HG02678 (cell line): ENCODE measurements at regions not wholly inside any gene's neighbourhood (a gene's known extent, or its start where the extent isn't known, plus 50 kb on each side); places are given as distances from the start of the nearest gene placed in this dataset.

ENCODE experiments used
- ATAC-seq: cut with Tn5 transposase; IDR thresholded peaks from one replicate; pipeline ENCODE4 v1.9.1; 2021; ENCODE audit warnings: mild to moderate bottlenecking, moderate library complexity; ENCODE audit not compliant: unreplicated experiment

DNA sequence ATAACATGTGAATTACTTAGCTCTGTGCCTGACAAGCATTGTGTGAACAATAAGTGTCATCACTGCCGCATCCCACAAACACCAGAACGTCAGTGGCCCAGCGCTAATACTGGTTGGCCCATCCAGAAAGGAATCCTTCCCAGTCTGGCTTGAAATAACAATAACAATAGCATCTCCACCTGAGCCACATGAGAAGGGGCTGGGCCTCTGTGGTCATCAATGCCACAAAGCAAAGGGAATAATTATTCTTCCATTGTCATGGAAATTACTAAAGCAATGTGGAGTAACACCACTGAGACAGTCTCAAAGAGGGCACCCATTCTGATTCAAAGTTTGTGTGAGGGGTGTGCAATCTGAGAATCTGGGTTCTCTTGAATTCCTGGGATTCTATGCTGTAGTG lies 105.7 kb upstream of the INHBA start:
- no peak for ATAC-seq

DNA sequence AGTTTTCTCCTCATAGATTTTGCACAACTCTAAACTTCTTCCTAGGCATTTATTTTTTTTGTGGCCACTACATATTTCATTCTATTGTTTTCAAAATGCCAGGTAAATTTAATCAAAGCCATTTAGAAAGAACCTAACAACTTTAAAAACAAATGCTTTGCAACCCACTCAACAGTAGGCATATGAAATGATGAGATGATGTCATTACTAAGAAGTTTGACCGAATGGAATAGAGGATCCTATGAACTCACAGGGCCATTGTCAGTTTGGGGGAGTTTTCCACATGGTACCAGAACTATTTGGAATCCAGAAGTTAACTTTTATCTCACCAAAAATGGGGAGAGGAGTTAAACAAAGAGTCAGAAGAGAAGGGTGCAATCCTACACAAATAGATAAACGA lies 100.7 kb upstream of the INHBA start:
- no peak for ATAC-seq

DNA sequence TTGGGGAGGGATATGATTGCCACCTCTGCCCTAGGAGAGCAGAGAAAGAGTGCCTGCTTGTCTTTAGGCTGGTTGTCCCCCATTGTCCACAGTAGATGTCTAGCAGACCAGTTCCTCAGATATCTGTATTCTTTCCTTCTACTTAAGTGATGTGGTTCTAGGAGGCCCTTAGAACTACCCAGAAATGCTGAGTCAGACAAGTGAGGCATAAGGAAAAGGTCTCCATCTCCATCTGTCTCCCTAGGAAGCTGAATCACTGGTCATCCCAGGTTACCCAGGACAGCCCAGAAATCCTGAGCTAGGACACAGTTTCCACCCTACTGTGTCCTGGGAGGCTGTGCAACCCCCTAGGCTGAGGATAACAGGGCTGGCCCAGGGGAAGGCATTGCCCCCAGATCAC lies 93.4 kb upstream of the INHBA start:
- ATAC-seq = no peak

DNA sequence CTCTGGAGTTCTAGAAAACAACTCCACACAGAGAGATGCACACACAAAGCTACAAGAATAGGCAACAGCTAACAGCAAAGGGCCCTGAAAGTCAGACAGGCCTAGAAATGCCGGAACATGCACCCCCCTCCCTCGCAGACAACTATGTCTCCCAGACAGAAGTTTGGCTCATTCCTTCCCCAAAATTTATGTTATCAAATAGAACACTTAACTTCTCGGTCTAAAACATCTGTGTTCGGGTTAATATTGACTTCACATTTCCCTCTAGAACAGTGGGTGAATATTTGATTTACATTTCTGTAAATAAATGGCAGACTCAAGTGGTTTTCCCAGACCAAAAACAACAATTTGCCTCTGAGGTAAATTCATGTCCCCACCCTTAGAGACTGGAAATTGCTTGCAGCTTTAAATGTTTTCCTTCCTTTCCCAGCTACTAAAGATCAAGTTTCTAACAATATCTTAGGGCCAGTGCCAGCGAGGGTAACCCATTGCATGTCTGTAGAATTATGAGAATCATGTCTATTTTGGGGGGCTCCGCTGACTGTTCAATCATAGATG lies 92.5 kb upstream of the INHBA start:
- no peak for ATAC-seq

DNA sequence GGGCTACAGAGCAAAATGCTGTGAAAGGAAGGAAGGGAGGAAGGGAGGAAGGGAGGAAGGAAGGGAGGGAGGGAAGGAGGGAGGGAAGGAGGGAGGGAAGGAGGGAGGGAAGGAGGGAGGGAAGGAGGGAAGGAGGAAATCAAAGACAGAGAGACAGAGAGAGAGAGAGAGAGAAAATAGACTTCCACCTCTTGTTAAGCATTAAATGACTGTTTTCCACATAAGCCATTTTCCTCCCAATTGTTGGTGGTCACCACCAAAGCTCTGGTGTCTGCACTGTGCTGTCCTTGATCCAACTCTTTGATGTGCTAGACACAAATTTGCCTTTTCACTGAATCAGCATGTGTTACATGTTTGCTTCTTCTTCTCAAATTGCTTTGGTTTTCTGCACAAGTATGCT lies 90.7 kb upstream of the INHBA start:
- ATAC-seq = no peak

DNA sequence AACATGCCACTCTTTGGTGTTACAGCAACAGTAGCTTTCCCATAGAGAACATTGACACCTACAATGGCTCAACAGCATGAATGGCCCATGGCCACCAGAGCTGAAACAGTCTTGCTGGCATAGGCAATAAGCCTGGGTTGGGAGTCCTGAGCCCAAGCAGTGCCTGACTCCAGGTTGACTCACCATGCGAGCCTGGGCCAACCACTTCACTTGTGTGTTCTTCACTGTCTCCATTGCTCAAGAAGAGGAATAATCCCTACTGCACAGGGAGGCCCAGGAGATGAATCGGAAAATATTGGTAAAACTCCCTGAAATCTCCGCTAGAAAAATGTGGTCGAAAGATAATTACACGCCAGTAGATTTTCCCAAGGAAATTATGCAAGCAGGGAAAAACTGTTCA lies 89.2 kb upstream of the INHBA start:
- ATAC-seq = no peak

DNA sequence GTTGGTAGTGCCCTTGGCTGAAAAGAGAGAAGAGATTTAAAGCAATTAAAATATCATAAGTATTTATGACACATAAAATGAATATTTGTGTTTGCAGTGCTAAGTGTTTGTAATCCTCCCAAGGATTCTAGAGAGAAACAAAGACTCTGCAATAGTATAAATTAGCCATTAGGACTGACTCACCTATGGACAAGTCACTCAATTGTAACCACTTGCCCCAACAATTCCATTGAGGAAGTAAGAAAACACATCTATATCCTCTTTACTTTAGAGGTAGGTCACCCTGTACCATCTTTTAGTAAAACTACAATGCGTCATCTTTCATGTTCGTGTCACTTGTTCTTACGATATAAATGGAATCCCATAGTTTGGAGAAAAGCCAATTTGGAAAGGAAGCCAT lies 85.7 kb upstream of the INHBA start:
- ATAC-seq = no peak

DNA sequence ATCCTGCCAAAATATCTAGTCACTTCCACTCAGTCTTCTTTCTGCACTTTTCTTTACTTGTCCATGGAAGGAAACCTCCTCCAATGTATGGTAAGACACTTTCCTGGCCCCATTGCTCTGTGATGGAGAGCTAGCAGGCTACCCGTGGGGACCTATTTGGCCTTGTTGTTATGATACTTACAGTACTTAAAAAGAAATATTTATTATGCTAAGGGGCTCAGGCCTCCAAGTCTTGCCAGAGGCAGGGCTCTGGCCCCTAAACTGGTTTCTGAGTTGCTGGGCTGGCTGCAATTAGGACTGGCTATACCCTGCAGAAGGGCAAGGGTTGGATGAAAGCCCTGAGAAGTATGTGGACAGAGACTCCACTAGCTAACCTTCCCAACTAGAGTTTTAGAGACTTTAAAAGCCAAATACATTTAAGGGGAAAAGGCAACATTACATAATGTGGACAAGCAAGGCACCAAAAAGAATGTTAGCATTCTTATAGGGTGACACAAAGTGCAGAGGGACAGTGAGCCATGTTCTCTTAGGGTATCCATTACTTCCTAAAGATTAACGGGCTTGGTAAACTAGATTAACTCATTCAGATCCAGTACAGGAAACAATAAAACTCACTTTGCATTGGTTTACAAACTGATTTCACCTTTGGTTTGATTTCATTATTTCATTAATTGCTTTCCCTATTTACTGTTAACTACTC lies 84.9 kb upstream of the INHBA start:
- no peak for ATAC-seq

DNA sequence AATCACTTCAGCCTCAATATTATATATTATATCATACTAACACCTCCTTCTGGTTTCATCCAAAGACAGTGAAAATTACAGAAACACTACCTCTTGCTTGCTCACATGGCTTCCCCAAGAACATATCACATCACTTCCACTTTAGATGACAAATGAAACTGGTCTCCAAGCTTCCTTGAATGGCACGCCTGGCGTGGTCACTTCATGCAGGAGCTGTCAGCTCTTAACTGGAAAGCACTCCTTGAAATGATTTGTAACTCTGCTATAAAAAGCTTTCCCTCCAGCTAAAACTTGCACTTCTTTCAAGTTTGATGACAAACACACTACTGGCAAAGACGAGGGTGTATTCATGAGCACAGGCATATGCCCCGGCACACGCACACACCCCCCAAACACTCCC lies 84.1 kb upstream of the INHBA start:
- ATAC-seq = no peak

DNA sequence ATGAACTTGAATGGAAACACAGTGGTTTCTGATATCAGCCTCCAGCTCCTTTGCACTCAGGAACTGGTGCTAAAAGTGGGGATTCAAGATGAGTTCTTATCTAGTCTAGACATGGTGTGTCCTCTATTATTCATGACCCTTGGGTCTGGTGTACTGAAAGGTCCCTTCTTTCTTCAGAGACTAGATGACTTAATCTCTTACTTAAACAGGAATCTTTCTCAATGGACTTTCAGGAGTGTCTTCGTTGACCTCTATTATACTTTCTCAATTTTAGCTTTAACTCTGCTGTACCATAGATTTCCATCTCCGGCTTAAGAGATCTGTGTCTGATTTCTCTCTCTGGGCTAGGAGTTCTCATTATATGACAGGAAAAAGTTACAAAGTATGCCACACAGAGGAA lies 83.5 kb upstream of the INHBA start:
- no peak for ATAC-seq

DNA sequence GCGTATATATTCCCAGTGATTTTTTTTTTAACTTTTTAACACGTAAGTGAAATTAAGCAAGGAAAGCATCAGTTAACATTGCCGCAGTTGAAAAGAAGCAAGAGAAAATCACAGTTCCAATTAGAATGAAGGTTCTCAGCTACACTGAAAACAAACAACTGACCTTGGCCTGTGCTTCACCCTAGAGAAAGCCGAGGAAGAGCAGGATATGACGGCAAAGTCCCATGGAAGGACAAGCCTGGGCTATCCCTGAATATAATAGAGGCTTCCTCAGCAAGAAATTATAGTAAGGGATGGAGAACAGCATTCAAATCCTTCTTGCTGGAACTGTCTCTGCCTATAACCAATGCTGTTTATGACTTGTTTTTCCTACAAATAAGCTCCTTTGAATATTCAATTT lies 83.0 kb upstream of the INHBA start:
- no peak for ATAC-seq

DNA sequence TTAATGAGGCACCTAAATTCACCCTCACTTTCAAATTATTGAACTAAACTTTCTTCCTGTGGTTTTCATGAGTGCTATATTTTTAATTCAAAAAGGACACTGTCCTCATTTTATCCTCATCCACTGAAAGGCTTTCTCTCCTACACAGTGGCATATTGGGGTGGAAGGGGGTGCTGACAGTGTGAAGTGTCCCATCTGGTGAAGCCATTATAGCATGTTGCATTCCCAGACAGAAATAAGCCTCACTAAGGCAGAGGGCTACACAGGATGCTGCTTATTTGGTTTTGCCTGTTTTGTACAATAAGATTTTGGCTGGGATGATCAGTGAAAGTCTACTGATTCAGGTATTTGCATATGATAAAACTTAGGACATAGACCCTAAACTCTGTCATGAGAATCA lies 82.4 kb upstream of the INHBA start:
- ATAC-seq = no peak

DNA sequence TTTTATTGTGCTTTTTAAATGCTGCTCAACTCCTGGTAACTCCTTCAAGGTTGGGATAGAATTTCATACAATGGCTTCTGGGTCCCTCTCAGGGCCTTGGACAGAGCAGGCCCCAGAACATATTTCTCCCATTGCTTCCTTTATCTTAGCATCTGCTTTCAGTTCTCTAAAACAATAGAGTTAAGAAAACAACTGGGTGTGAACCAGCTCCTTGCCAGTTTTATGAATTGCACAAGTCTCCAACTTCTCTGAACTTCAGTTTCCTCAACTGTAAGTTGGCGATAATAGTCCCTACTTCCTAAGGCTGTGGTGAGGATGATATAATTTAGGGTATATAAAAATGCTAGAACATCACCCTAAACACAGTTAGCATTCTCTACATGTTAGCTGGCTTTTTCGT lies 77.0 kb upstream of the INHBA start:
- no peak for ATAC-seq

DNA sequence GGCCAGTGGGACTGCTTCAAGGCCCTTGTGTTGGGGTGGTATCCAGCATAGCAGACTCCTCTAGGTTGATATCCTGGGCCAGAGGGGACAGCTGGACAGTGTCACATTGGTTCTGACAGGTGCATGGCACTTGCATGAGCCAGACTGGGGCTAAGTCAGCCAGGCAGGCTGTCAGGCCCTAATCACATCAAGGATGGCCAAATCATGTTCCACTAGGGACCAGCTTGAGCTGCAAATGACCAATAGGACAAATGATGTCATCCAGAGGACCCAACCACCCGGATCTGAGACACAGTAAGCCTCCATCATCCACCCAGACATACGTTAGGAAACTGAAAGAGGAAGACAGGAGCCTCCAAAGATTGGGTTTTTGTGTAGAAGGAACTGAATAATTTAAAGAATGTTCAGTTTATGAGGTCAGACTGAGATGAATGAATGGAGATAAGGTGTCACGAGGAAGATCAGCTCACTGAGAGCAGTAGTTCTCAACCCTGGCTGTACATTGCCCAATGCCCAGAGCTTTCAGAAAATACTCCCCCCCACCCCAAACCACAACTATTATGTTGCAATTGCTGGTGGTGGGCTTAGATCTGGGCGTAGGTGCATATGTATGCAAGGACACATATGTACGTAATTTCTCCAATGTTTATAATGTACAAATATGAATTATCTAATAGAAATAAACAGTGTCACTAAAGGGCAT lies 75.2 kb upstream of the INHBA start:
- no peak for ATAC-seq

DNA sequence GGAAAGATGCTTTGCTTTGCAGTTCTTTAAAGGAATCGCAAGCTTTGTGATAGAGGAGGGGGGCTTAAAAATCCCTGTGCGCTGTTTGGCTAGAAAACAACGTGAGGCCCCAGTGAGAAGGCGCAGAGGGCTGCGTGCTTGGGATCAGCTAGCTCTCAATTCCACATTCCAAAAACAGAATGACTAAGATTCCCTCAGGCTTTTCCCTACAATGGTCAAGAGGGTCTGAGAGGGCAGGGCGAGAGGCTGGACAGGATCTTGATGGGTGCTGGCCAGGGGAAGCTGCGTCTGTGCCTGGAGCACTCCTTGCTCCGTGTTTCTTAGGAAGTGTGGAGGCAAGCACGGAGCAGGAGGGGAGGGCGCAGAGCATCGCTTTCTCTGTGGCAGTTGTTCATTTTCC lies 72.1 kb upstream of the INHBA start:
- ATAC-seq = no peak

DNA sequence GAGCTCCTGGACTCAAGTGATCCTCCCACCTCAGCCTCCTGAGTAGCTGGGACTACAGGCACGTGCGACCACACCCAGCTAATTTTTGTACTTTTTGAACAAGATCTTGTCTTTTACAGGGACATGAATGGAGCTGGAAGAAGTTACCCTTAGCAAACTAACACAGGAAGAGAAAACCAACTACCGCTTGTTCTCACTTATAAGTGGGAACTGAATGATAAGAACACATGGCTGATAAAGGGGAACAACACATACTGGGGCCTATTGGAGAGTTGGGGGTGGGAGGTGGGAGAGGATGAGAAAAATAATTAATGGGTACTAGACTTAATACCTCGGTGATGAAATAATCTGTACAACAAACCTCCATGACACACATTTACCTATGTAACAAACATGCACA lies 70.9 kb upstream of the INHBA start:
- ATAC-seq = no peak

DNA sequence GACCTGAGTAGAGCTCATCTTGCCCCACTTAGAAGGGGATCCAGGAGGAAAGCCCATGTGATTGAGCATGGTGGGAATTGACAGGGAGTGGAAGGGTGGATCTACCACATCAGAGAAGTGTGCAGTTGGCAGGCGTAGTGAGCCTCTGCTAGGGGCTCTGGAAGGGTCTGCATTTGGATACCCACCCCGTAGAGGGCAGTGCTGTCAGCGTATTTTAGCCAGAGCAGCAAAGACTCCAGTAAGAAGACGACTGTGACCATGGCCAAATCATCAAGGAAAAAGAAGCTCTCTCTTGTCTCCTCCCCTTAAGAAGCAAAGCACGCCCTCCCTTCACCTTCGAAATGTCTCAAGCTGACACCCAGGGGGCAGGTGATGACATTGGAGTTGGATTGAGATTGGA lies 68.8 kb upstream of the INHBA start:
- ATAC-seq = no peak

DNA sequence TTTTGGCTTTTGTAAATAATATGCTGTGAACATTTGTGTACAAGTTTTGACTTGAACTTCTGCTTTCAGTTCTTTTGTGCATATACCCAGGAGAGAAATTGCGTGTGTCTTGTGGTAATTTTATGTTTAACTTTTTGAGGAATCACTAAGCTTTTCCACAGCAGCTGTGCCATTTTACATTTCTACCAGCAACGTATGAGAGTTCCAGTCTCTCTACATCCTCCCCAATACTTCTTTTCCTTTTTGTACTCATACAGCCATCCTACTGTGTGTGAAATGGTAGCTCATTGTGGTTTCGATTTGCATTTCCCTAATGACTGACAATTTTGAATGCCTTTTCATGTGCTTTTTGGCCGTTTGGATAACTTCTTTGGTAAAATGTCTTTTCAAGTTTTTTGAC lies 66.3 kb upstream of the INHBA start:
- ATAC-seq = no peak

DNA sequence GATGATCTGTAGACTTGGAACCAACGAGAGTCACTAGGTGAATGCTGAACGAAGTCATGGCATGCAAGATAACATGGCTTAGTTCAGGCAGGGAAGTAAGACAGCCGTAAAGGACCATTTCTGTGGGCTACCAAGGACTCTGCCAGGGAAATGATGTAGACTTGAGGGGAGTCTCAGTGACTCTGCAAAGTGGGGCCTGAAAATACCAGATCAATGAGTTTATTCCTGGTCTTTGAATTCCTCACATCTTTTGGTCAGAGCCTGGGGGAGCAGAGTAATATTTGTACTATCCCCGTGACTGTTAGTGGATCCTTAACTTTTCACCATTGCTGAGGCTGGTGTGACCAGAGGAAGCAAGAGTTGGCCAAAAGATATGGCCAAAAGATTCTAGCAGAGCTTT lies 60.7 kb upstream of the INHBA start:
- ATAC-seq = no peak

DNA sequence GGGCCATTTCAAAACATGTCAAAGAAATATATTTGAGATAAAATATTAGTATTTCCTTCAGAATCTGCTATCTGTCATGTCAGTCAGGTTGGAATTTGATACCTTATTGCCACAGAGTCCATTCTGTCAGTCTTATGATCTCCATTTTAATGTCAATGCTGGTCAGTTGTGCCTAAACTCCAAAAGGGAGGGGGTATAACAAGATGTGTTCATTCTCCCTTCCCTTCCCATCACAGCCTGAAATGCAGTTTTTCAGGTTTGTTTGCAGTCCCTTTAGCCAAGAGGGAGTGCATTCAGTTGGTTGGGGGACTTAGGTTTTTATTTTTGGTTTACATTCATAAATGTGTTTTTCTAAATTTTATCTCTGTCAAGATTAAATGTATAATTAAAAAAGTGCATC lies 59.8 kb upstream of the INHBA start:
- ATAC-seq = no peak

DNA sequence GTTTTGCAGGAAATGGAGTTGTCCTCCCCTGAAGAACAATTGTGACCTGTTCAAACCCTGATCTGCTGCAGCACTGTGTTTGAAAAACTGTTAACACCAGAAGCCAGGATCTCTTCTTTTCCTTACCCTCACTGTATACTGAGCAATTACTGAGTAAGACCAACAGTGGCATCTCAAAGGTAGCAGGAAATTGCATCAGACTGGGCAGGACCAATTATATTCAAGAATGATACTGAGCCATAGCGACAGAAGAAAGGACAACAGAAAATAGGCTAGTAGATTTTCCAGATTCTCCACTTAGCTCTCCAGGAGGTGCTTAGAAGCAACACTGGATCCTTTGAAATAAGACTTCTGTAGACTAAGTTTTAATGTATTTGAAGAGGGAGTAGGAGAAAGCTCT lies 57.4 kb upstream of the INHBA start:
- ATAC-seq = no peak

DNA sequence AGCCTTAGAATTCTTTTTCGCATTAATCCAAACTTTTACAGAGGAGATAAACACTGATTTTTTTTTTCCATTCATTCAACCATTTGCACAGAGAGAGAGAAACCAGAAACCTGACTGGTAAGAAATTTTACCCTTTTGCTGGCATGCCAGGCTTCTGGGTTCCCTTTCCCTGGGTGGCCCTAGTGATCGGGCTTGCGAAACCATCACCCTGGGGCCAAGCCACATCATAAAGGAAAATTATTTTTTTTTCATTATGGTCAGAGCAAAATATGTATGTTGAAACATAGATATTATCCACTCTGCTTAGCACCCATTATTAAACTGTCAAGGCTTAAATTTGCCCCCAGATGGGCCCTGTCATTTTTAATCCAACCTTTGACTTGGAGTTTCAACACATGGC lies 55.4 kb upstream of the INHBA start:
- no peak for ATAC-seq
